RPMI7951 (cell line): ENCODE measurements at regions not wholly inside any gene's neighbourhood (a gene's known extent, or its start where the extent isn't known, plus 50 kb on each side); places are given as distances from the start of the nearest gene placed in this dataset.
"Not testable (repeated sequence)": the region's sequence is repeated elsewhere in the genome, so short reads cannot be mapped to it uniquely, and the experiment has no call there.

Experiments
- DNase-seq: peaks from one replicate; pipeline ENCODE4 v3.0.0-alpha.2; 2012; ENCODE audit warnings: low read depth

- DNase-seq: no peak
Measured at GRCh38 chr3:159655202-159655601, 333.4 kb upstream of the IL12A start.

- DNase-seq: no peak
Measured at GRCh38 chr3:159657176-159657575, 331.5 kb upstream of the IL12A start.

DNA sequence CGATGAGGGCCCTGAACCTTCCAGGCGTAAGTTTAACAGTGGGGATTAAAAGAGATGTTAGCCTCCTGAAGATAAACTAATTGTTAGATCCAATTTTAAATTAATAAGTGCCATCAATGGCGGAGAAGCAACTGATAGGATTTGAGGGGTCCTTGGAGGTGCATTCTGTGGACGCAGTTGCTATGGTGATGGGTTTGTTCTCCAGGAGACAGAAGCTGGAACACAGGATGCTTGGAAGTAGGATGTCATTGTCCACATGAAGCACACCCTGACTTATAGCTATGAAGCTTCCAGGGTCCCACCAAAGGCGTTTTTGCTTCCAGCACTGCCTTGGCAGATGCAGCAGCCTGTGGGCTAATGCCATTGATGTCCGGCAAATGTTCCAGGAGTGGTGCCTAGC is 331.0 kb upstream of the IL12A start:
- no peak for DNase-seq

DNA sequence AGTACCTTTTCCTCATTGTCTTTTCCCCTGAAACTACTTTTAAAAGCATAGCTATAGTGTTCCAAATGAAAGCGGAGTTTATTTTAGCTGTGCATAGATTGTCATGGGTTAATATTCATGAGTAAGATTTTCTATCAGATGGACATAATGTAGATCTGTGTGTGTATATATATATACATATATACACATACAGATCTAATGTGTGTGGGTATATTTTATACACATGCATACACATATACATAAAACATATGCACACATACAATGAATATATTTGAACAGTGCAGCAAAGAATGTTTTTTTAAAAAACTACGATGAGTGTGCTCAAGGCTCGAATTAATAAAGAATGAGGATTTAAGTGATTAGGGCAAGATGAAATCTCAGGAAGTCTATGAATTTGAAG is 328.3 kb upstream of the IL12A start:
- no peak for DNase-seq

GRCh38 chr3:159660901-159661300 is 327.7 kb upstream of the IL12A start:
- DNase-seq: no peak

DNA sequence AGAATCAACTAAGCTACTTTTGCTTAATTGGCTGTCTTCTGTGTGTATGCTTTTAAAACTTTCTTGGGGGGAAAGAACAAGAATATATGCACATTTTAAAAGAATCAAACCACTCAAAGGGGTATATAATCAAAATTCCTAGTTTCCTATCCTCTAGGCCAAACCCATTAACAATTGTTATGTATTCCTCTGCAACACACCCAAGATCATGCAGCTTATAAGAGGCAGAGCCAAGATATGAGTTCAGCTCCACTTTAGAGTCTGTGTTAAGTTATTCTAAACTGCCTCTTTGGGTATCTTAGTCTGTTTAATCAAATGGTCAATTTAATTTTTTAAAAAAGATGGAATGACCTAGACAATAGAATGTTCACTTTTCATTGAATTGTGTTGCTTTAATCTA is 326.1 kb upstream of the IL12A start:
- DNase-seq: no peak

- peak; percentile 84 for DNase-seq
Measured at GRCh38 chr3:159664006-159664405, 324.6 kb upstream of the IL12A start.

DNA sequence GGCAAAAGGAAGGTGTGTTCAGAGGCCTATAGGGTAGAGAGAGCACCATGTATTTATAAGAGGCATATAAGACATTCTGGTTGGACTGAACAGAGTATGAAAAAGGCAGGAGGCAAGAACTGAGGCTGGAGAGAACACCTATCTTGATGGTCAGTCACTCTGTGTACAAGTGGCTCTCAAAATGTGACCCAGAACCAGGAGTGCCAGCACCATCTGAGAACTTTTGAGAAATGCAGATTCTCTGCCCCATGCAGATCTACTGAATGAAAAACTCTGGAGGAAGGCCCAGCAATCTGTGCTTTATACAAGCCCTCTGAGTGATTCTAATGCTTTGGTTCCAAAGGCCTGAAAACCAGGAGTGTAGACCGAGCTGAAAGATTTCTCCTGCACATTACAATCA is 324.0 kb upstream of the IL12A start:
- no peak for DNase-seq

DNA sequence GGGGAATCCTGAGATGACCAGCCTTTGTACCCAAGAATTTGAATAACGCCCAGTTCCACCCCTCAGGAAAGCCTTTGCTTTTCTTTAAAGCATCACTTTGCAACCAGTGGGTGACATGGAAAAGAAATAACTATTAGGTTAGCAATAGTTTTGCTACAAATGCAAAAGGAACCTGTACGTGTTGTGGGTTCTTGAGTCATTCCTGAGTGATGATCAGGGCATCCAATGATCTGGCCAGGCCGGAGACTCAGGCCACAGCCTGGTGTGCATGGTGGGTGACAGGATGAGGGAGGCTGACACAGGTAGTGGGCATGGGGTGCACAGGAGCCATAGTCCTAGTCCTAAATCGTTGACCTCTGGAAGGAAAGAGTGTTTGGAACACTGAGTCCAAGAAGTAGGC is 321.4 kb upstream of the IL12A start:
- DNase-seq: peak; percentile 39

DNA sequence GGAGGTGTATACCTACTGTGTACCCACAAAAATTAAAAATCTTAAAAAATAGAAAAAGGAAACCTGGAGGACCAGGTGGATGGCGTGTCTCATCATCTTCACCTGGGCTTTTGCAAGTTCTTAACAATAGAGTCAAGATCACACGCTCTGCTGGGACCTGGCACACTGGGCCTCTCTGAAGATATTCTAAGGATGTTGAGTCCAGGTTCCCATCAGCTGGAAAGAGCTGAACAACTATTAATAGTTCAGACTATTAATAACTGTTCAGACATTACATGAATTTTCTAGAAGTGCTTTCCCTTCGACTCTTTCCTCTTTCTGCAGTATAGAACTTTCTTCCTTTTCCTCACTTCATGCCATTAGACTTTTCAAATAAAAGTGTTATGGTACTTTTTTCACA is 320.2 kb upstream of the IL12A start:
- no peak for DNase-seq

- peak; percentile 37 for DNase-seq
Measured at GRCh38 chr3:159668990-159669476, 319.6 kb upstream of the IL12A start.

GRCh38 chr3:159669766-159670165 is 318.9 kb upstream of the IL12A start:
- peak; percentile 15 for DNase-seq

DNA sequence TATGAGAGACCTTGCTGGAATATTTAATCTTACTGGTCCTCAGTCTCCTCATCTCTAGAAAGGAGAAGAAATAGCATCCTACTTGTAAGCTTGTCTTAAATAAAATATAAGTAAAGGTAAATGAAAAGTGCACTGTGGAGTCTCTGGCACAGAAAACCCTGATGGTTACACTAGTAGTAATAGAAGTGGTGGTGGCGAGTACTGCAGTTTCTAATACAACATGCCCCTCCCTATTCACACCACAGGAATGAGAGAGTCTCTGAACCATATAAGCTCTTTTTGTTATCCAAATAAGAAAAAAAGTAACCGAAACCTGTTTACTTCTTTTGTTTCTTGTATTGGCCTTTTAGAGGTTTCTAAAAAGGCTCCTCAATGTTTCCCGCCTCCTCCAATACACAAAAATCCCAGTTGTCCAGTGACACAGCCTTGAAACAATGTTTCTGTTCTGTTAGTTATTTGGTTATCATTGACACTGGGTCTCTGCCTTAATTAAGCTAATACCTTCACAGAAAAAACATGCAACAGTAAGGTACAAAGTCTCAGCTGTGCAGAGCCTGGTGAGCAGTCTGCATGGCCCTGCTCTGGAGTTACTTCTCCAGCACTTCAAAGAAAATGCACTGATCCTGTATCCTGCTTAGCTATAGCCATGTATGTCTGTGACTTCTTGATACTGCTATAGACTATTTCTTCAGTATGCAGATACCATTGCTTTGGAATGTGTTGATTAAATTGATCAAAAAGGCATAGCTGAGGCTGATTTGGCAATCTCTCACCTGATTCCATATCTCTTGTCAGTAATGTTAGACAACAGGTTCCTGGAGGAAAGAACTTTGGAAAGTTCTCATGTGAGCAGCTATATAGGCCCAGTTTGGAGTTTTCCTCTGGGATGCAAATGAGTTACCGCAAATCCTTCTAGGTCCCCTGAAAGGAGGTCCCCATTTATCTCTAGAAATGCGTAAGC is 315.6 kb upstream of the IL12A start:
- peak; percentile 17 for DNase-seq

- DNase-seq: no peak
Measured at GRCh38 chr3:159674583-159674982, 314.1 kb upstream of the IL12A start.

DNA sequence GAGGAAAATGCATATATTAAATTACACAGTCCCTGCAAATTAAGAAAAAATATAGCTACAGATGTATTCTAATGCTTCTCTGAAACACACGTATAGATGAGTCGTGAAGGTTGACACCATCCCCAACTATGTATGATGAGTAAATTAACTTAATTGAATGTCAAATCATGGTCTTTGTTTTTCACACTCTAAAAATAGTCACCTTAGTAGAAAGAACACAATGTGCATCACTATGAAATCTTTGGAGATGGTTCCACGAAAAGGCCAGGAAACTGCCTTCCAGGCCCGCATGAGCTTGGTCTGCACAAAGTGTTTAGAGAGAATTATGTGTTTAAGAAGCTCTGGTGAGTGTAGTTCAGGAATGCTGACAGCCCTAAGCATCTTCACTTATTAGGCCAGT is 313.4 kb upstream of the IL12A start:
- no peak for DNase-seq

- DNase-seq: no peak
Measured at GRCh38 chr3:159679900-159680299, 308.7 kb upstream of the IL12A start.

DNA sequence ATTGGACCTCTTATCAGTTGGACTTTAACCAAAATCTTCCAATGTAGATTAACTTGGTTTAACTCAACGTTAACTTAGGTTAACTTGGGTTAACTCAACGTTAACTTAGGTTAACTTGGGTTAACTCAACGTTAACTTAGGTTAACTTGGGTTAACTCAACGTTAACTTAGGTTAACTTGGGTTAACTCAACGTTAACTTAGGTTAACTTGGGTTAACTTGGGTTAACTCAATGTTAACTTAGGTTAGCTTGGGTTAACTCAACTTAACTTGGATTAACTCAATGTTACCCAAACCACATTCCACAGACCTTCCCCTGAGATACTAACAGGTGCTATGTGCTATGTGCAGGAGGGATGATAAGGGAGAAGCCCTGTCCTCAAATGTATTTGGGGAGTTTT is 306.9 kb upstream of the IL12A start:
- DNase-seq: not testable (repeated sequence)

- no peak for DNase-seq
Measured at GRCh38 chr3:159685801-159686200, 302.8 kb upstream of the IL12A start.

DNA sequence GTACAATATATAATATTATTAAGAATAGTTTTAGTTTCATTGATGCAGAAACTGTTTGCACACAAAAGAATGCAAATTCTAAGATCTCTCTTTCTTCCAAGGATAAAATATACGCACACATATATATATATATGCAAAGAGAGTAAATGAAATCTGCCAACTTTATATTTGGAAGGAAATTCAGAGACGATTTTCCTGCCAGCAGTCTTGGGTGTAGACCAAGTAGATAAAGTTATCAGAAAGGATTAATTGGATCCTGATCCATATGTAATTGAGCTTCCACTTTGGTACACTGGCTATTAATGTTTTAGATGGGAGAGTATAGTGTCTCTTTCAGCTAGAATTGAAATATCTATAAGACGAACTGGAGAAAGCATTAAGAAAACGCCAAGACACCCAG is 295.4 kb upstream of the IL12A start:
- no peak for DNase-seq

- peak; percentile 95 for DNase-seq
Measured at GRCh38 chr3:159711560-159712333, 276.9 kb upstream of the IL12A start.

DNA sequence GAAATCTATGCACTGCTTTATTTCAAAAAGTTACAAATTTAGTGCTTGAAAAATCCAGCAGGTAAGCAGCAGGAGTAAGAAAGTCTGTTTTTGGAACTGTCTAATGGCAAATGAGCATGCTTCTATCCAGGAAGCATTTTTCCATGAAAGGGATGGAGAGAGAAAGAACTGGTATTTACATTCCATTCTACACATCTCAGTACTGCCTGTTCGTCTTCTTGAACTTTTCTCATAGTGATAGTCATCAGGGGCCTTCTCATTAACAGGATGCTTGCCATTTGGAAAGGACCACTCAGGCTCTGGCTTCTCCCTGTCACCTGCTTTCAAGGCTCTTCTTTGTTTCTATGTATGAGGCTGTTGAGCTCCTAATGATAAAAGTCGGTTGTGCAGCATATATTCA is 267.3 kb upstream of the IL12A start:
- DNase-seq: no peak

GRCh38 chr3:159723295-159723694 is 265.3 kb upstream of the IL12A start:
- DNase-seq: no peak

- no peak for DNase-seq
Measured at GRCh38 chr3:159724627-159725026, 264.0 kb upstream of the IL12A start.
